ENCODE measurements at regions not wholly inside any gene's neighbourhood (a gene's known extent, or its start where the extent isn't known, plus 50 kb on each side); places are given as distances from the start of the nearest gene placed in this dataset.

DNA sequence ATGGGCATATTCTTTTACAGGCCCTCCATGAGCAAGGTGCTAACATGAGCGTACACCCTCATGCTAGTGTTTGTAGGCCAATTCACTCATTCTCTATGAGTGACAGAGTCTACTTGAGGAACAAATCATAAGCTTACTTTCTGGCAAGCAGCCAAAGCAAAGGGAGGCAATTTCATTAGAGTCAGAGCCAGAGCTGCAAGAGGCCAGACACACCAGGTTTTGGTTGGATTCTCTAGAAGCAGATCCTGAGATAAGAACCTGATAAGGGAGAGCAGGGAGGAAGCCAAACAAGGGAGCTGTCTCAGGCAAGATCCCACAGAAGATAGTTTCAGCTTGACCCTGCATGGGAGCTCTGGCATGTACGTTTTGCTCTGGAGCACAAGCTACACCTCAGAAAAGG lies 214.1 kb upstream of the CTNNB1 start:
- intact Hi-C loops (cut with micrococcal nuclease) = no loop called here

DNA sequence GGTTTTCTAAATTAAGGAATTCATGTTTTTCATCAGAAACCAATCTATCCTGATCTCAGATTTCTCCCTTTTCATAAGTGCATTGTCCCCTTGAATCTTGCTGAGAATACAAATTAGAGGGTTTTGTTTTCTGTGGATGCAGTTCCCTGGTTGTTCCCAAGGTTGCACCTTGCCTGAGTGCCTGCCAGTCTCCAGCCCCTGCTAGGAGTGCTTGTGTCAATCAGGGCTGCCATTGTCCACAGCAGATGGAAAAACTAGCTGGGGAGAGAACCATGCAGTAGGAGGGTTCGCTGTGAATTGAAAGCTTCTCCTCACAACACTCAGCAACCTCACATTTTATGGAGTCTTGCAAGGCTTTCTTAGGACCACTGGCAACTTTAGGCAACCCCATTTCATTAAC lies 210.8 kb upstream of the CTNNB1 start:
- intact Hi-C loops (cut with micrococcal nuclease) = no loop called here

DNA sequence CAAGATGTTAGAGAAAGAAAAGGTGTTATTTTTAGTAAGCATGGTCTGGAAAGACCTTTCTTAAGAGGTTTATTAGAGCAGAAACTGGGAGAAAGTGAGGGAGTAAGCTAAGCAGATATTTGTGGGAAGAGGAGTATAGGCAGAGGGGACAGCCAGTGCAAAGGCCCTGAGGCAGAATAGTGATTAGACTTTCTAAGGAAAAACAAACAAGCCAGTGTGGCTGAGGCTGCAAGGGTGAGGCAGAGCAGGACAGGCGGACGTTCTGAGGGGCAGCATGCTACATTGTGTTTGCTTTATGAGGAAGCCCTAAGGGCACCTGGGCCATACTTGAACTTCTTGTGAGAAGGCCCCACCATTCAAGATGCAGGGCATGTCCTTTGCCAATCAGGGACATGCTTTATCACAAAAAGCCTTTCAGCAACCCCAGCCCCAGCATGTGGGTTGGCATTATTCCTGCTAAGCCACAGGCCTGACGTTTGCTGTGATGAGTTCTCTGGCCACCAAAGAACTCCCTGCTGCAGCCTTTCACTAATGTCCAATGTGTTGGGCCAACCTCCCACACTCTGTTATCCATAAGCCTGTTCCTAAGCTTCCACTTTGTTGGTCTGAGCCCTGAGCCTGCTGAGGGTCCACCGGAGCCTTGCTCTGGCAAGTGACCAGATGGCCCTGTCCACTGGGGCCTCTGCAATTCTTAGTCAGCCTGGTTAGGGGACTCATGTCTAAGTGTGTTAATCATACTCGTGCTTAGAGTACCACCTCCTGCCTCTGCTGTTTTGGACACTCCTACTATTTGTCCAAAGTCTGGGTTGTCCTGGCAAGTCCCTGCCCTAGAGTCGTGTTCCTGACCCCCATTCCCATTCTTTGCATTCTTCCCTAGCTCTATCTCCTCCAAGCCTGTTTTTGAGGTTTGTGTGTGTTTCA lies 209.9 kb upstream of the CTNNB1 start:
- intact Hi-C loops (cut with micrococcal nuclease) = no loop called here

DNA sequence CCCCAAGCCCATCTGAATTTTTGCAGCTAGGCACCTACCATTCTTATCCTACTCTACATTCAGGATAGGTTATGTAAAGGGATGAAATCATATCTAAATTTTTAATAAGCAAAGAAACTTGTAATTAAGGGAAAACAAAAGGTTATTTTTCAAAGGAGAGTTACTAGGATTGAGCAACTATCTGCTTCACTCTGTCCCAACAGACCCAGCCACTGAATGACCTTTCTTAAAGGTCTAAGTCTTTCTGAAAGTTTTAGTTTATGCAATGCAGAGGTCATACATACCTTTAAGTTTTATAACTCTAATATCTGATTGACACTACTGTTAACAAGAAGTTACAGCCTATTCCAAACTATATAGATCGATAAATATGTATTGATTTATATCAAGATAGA lies 209.2 kb upstream of the CTNNB1 start:
- intact Hi-C loops (cut with micrococcal nuclease) = no loop called here

DNA sequence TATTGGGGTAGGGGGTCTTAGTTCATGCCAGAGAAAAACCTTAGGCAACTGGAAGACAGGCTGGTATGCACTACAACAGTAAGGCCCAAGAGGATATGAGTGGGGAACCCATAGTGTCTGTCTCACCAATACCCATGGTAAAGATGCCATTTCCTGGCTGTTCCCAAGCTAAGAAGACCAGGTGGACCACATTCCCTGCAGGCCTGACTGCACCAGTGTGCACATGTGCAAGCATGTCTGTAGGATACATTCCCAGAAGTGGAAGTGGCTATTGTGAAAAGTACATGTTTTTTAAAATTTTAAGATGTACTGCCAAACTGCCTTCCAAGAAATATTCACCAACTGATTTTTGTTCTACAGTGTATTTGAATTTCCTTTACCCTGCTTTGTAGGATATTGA lies 207.3 kb upstream of the CTNNB1 start:
- intact Hi-C loops (cut with micrococcal nuclease) = no loop called here

DNA sequence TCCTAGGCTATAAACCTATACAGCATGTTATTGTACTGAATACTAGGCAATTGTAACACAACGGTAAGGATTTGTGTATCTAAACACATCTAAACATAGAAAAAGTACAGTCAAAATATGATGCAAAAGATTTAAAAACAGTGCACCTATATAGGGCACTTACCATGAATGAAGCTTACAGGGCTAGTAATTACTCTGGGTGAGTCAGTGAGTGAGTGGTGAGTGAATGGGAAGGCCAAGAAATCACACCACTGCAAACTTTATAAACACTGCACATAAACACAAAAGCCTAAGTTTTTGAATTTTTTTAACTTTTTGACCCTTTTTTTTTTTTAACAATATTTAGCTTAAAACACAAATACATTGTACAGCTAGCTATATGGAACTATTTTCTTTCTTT lies 204.7 kb upstream of the CTNNB1 start:
- intact Hi-C loops (cut with micrococcal nuclease) = no loop called here

DNA sequence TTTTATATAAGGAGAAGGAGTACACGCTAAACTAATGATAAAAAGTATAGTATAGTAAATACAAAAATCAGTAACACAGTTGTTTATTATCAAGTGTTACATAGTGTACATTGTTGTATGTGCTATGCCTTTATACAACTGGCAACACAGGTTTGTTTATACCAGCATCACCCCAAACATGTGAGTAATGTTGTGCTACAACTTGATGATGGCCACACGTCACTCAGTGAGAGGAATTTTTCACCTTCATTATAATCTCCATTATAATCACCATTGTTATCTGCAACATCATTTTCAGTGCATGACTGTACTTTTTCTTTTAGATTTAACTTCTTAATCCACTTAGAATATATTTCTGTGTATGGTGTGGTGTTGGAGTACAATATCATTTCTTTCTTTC lies 204.0 kb upstream of the CTNNB1 start:
- intact Hi-C loops (cut with micrococcal nuclease) = no loop called here

DNA sequence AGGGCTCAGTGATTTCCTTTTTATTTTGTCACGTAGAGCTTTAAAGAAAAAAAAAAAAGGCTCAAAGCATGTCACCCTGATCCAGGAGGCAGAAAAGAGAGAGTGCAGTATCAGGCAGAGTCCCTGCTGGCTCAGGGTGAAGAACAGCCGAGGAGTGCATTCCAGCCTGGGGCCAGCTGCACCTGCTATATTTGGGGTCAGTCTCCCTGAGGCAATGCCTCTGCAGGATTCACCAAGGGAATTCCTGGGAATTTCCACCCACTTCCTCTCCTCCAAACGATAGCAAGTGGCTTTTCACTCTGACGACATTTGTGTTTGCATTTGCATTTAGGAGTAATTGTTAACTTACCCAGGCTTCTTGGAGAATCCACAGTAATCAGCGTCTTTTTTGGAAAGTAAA lies 202.9 kb upstream of the CTNNB1 start:
- intact Hi-C loops (cut with micrococcal nuclease) = no loop called here

DNA sequence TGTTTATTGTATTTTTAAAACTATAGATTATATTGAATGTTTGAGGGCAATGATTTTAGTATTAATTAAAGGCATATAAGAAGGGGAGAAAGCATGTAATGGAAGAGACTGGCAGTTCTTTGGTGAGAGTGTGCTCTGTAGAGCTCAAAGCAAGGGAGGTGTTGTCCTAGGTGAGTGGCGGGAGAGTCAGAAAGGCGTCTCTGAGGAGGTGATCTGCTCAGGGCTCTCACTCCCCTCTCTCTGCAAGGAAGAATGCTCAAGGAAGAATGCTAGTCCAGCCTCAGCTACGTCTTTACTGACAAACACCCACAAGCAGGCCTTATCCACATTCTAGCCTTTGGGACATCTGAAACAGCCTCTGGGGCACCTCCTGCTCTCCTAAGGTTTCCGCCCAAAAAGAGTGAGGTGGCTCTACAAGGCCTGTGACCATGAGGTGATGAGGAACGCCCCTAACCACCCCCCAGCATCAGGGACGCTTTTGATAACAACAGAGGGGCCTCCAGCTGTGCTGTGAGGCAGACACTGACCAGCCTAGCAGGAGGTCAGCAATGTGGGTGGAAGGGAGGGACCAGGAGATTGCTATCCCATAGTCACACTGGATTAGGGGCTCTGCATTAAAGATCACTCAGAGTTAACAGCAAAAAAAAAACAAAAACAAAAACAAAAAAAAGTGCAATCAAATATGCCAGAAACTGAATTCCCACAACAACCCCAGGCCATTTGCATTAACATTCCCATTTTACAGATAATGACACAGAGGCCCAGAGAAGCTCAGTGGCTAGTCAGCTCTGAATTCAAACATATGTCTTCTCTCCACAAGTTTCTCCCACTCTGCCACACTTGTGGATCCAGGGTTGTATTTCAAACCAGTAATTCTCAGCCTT lies 202.2 kb upstream of the CTNNB1 start:
- intact Hi-C loops (cut with micrococcal nuclease) = no loop called here

DNA sequence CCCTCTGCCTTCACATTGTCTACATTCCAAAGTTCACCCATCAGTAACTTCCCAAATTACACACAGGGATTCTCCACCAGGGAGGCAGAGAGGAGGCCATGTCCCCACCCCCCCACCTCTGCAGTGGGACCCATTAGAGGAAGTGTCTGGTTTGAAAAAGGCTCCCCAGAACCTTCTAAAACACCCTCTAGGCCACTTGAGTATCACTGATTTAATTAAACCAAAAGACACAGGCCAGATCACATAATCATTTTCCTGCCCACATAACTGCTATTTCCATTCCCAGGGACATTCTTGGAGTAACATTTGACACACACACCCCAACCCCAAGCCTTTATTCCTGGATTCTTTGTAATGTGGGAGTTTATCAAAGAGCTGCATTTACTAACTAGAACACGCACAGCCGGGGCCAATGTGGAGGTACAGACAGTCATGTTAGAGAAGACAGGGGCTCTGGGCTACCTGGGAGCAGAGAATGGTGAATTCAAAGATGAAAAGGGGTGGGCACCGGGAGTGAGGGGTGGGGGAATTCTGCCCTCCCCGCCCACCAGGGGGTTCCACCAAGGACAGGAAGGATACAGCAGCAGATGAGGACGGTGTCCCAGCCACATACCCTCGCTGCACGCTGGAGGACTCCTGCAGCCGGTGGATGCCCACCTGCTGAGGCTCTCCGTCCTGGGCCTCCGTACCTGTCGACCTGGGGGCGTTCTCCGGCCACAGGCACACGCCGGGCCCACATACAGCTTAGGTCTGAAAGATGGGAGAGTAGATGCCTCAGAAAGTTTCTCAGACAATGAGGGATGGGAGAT lies 201.4 kb upstream of the CTNNB1 start:
- intact Hi-C loops (cut with micrococcal nuclease) = no loop called here

DNA sequence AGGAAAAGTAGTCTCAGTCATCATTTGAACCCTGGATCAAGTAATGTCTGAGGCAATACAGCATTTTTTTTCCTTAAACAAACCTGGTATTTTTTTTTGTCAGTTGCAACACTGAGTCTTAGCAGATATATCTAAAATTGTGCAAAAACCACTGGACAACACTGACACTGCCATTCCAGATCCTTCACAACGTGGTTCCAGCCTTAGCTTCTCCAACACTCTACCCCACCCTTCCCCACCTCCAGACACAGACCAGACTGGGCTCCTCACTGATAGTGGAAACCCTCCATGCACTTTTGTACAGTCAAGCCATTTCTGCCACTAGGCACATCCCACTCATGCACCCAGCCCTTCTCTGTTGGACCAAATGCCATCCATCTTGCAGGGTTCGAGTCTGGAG lies 199.6 kb upstream of the CTNNB1 start:
- intact Hi-C loops (cut with micrococcal nuclease) = no loop called here

DNA sequence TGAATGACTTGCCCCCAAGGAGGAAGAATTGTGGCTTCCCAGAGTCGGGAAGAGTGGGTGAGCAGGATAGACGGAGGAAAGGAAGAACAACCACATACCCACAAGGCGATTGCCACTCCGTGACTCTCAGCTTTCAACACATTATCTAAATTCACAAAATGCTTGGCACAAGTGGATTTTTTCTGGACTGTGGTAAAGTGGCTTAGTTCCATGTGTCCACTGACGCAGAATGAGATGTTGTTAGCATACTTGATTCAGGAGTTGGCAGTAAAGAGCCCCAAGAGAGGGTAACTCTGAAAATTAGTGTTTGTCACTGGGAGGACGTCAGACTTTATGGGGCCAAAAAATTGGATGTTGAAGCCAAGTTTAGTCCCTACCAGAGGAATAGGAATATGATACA lies 198.8 kb upstream of the CTNNB1 start:
- intact Hi-C loops (cut with micrococcal nuclease) = no loop called here

DNA sequence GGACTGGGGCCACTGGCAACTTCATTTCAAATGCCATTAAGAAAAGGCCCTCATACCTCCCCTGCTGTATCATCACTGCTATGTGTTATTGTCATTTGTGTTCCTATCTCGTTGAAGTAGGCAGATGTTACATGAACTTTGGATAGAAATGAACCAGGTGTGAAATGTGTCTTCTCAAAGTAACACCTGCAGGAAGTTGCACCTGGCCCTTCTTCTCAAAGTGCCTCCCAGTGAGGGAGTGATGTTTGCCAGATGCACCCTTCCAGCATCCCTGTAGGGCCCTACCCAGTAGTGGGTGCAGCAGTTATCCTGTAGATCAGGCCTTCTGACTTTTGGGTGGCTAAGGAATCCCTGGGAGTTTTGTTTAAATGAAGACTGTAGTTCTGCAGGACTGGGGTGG lies 197.7 kb upstream of the CTNNB1 start:
- intact Hi-C loops (cut with micrococcal nuclease) = no loop called here

DNA sequence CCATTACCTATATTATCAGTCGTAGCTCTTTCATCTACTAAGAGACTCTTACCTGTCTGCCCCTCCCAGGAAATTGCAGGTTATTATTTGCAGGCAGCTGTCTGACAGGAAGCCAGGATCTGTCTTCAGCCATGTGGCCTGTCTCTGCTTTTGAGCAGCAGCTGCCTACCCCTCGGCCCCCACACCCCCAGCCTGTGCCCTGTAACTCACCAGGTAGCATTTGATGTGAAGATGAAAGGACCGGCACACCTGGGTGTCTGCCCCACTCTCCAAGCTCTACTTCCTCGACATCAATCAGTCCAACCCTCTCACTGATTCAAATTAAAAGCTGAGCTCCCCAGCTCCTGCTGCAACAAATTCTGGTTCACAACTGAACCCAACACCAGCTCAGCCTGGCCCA lies 197.2 kb upstream of the CTNNB1 start:
- intact Hi-C loops (cut with micrococcal nuclease) = no loop called here

DNA sequence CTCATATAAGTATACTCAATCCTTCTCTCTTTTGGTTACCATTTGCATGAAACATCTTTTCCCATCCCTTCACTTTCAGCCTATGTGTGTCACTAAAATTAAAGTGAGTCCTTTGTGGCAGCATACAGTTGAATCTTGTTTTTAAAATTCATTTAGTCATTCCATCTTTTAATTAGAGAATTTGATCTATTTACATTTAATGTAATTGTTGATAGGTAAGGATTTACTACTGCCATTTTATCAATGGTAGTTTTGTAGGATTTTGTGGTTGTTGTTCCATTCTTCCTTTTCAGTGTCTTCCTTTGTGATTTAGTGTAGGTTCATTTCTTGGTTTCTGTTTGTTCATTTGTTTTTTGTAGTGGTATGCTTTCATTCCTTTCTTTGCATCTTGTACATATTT lies 191.9 kb upstream of the CTNNB1 start:
- intact Hi-C loops (cut with micrococcal nuclease) = no loop called here

DNA sequence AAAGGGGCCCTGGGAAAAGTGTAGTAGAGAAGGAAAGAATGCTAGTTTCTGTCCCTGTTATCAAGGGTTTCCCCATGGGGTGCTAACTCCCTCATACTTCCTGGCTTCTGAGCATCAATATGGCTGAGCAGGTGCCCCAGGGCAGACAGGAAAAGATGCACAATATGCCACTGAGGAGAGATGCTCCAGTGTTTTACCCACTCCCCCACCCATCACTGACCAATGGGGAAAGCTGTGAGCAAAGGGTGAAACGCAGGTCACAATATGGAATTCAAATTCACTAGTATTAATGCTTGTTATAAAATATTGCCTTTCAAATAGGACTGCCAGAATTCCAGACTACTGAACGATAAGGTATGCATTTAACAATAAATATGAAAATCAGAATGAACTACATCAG lies 187.5 kb upstream of the CTNNB1 start:
- intact Hi-C loops (cut with micrococcal nuclease) = no loop called here

DNA sequence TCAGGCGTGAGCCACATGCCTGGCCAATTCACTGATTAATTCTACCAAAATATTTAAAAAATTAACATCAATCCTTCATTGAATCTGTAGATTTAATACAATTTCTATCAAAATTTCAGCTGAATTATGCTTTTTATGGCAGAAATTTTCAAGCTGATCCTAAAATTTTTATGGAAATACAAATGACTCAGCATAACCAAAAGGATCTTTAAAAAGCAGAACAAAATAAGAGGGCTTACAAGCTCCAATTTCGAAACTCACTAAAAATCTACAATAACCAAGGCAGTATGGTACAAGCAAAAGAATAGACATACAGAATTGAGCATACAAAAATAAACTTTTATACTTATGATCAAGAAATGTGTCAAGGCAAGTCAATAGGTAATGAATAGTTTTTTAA lies 180.4 kb upstream of the CTNNB1 start:
- intact Hi-C loops (cut with micrococcal nuclease) = no loop called here

DNA sequence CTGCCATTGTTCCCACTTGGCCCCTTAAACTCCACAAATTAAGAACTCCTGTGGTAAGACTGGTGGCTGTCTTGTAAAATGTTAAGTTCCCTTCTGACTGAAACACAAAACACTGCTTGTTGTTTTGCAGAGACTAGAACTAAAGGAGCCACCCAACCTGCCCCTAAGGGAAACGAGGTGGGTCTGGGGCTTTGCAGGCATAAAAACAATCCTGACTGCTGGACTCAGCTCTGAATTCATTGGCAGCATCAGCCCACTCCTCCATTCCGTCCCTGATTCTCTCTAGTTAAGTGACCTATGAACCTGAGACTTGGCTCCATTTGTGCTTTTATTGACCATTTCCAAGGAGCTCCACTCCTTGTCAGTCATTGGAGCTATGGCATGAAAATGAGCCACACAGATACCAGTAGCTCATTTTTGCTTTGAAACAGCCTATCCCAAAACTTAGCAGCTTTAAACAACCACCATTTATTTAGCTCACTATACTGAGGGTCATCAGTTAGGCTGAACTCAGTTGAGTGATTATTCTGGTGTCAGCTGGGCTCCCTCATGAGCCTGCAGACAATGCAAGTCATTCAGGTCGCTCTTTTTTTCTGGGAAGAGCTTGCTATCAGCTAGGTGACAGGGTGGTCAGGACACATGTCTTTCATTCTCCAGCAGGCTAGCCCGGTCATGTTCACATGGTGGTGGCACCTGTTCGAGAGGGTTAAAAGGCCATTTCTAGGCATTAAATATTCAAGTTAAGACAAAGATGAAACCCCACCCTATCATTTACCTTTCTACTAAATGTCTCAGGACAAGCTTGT lies 175.1 kb upstream of the CTNNB1 start:
- intact Hi-C loops (cut with micrococcal nuclease) = no loop called here

DNA sequence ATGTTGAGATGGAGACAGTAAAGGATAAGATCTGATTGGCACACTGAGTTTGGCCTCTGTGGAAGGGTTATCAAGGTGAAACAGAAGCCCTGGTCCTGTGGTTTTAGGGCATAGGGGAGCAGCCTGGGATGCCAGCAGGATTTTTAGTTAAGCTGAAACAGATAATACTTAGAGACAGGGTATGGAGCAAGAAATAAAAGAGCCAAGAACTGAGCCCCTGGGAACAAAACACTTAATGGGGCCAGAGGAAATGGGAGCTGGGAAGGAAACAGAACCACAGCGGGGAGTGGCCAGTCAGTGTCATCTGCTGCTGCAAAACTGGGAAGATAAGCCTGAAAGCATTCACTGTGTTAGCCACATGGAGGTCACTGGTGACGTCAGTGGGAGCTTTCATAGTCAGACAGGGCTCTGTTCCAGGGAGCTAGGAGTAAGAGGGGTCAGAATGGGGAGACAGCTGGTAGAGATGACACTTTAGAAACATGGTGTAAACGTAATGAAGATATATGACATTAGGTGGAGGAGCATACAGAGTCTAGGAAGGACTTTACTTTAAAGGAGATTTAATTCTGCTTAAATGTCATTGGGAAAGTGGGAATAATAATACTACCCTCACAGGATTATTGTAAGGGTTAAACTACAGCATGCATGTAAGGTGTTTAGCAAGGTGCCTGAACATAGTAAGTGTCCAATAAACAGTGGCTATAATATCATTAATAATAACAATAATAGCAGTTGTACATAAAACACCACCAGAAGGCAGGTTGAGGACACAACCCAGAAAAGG lies 172.7 kb upstream of the CTNNB1 start:
- intact Hi-C loops (cut with micrococcal nuclease) = no loop called here

DNA sequence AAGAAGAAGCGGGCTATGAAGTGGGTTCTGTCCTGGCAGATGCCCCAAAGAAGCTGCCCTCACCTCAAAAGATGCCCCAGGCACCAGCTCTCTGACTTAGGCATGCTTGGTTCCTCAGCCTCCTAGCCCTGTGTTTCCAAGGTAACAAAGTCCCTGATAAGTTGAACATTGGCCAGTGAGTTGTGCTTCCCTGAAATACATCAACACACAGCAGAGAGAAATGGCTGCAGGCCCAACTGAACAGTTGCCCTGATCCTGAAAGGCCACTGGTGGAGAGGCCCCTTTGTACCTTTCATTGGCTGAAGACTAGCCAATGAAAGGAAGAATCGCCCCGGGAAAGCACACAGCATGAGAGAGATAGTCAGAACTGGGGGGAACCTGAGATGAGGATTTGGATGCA lies 169.9 kb upstream of the CTNNB1 start:
- intact Hi-C loops (cut with micrococcal nuclease) = no loop called here
